PC-3 (cell line): ENCODE measurements at regions not wholly inside any gene's neighbourhood (a gene's known extent, or its start where the extent isn't known, plus 50 kb on each side); places are given as distances from the start of the nearest gene placed in this dataset.

Source experiments
- ATAC-seq: fragments of 200-7000 bp; cut with Tn5 transposase; 2 replicates; pipeline ENCODE4 v1.9.1; 2020; ENCODE audit warnings: mild to moderate bottlenecking, moderate library complexity
- BruUV-seq: library from RNA; stranded (reverse); fragments of 400-500 nt; replicated peaks from 2 replicates; lab custom pipeline; 2021; lab: Mats Ljungman, UMichigan
- CTCF ChIA-PET: fragments of 300-600 bp; sonication (Branson Sonifier 250); formaldehyde crosslinking; loops from one replicate; lab custom pipeline; 2022; ENCODE audit warnings: antibody characterized with exemption; lab: Charles Lee
- POLR2A ChIA-PET: fragments of 300-600 bp; sonication (Branson Sonifier 250); formaldehyde crosslinking; loops from one replicate; lab custom pipeline; 2022; ENCODE audit warnings: antibody characterized with exemption; ENCODE audit not compliant: unreplicated experiment; lab: Charles Lee
- DNase-seq: peaks from one replicate; pipeline ENCODE4 v3.0.0-alpha.2; 2015
- H2AFZ ChIP-seq: fragments of 300-600 bp; sonication (generic); 2 replicates; pipeline ENCODE4 v1.6.0; 2016; ENCODE audit warnings: antibody characterized with exemption, low read length
- H3F3A ChIP-seq: fragments of 300-600 bp; sonication (generic); one replicate; pipeline ENCODE4 v1.6.0; 2017; ENCODE audit warnings: antibody characterized with exemption, low read length, control low read depth, mild to moderate bottlenecking; ENCODE audit not compliant: unreplicated experiment
- H3K27ac ChIP-seq: fragments of 300-600 bp; sonication (generic); 2 replicates; pipeline ENCODE4 v1.5.1; 2016; ENCODE audit warnings: mild to moderate bottlenecking, low read length
- H3K27me3 ChIP-seq: fragments of 300-600 bp; sonication (generic); 2 replicates; pipeline ENCODE4 v1.6.1; 2016; ENCODE audit warnings: low read length, mixed read lengths
- H3K36me3 ChIP-seq: fragments of 300-600 bp; sonication (generic); 2 replicates; pipeline ENCODE4 v1.6.1; 2016; ENCODE audit warnings: low read depth, mixed run types, low read length, mixed read lengths
- H3K4me1 ChIP-seq: fragments of 300-600 bp; sonication (generic); 2 replicates; pipeline ENCODE4 v1.5.1; 2016; ENCODE audit warnings: low read length; ENCODE audit not compliant: insufficient read depth
- H3K4me2 ChIP-seq: fragments of 300-600 bp; sonication (generic); 2 replicates; pipeline ENCODE4 v1.6.0; 2016; ENCODE audit warnings: low read length
- H3K4me3 ChIP-seq: fragments of 300-600 bp; sonication (generic); 2 replicates; pipeline ENCODE4 v1.5.1; 2016; ENCODE audit warnings: mild to moderate bottlenecking, low read length, mixed read lengths
- H3K79me2 ChIP-seq: fragments of 300-600 bp; sonication (generic); 2 replicates; pipeline ENCODE4 v1.6.1; 2017; ENCODE audit warnings: low read length, mixed read lengths
- H3K9ac ChIP-seq: fragments of 300-600 bp; sonication (generic); 2 replicates; pipeline ENCODE4 v1.6.0; 2016; ENCODE audit warnings: mild to moderate bottlenecking, low read length
- H3K9me2 ChIP-seq: fragments of 300-600 bp; sonication (generic); replicated peaks from 2 replicates; pipeline ENCODE4 v1.6.1; 2016; ENCODE audit warnings: mixed run types, low read length, mixed read lengths
- H3K9me3 ChIP-seq: fragments of 300-600 bp; sonication (generic); 2 replicates; pipeline ENCODE4 v1.6.1; 2016; ENCODE audit warnings: low read length, mixed read lengths
- H4K20me1 ChIP-seq: fragments of 300-600 bp; sonication (generic); 2 replicates; pipeline ENCODE4 v1.6.1; 2016; ENCODE audit warnings: low read length, mixed read lengths
- EZH2 ChIP-seq: fragments of 300-600 bp; sonication (generic); IDR thresholded peaks from one replicate; pipeline ENCODE4 v1.6.1; 2017; ENCODE audit warnings: antibody characterized with exemption, mild to moderate bottlenecking, low read length; ENCODE audit not compliant: unreplicated experiment
- EZH2phosphoT487 ChIP-seq: fragments of 300-600 bp; sonication (generic); IDR thresholded peaks from 2 replicates; pipeline ENCODE4 v1.6.1; 2018; ENCODE audit warnings: mild to moderate bottlenecking, antibody characterized with exemption, low read length, borderline replicate concordance
- intact Hi-C: fragments of 100-400 bp; cut with micrococcal nuclease; formaldehyde crosslinking; loops from 2 replicates; pipeline ENCODE4 v1.9.0; 2023
- TF ChIP-seq, protein P1 (sequence below): fragments of 300-600 bp; sonication (generic); conservative IDR thresholded peaks from 2 replicates; pipeline ENCODE4 v1.5.1; 2017; ENCODE audit warnings: antibody characterized with exemption, low read depth, mild to moderate bottlenecking, low read length

- no TSS peak for BruUV-seq
- no peak overlapping the region for H3K9ac ChIP-seq
- no peak overlapping the region for H2AFZ ChIP-seq
- H3K27ac ChIP-seq = no peak overlapping the region
- ATAC-seq = no peak
- no peaks in the 10 kb centered on the region for H3K4me1 ChIP-seq
- POLR2A ChIA-PET = no interaction called here
- H3K4me3 ChIP-seq = no peak overlapping the region
- H3F3A ChIP-seq = no peaks in the 10 kb centered on the region
- no peaks in the 10 kb centered on the region for H3K27me3 ChIP-seq
- no peaks in the 10 kb centered on the region for H4K20me1 ChIP-seq
- H3K4me2 ChIP-seq = no peak overlapping the region
- CTCF ChIA-PET = no interaction called here
- no peaks in the 10 kb centered on the region for H3K36me3 ChIP-seq
- no peaks in the 10 kb centered on the region for H3K9me2 ChIP-seq
- TF ChIP-seq EZH2phosphoT487 (no peak), EZH2 (no peak)
- TF ChIP-seq, protein P1, sequence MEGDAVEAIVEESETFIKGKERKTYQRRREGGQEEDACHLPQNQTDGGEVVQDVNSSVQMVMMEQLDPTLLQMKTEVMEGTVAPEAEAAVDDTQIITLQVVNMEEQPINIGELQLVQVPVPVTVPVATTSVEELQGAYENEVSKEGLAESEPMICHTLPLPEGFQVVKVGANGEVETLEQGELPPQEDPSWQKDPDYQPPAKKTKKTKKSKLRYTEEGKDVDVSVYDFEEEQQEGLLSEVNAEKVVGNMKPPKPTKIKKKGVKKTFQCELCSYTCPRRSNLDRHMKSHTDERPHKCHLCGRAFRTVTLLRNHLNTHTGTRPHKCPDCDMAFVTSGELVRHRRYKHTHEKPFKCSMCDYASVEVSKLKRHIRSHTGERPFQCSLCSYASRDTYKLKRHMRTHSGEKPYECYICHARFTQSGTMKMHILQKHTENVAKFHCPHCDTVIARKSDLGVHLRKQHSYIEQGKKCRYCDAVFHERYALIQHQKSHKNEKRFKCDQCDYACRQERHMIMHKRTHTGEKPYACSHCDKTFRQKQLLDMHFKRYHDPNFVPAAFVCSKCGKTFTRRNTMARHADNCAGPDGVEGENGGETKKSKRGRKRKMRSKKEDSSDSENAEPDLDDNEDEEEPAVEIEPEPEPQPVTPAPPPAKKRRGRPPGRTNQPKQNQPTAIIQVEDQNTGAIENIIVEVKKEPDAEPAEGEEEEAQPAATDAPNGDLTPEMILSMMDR = no peak
- intact Hi-C loops = loop anchor here (5.0 kb wide), 1 partner anchor 208 kb away; no protein-coding TSS in a partner anchor
- no peaks in the 10 kb centered on the region for H3K9me3 ChIP-seq
- no peaks in the 10 kb centered on the region for H3K79me2 ChIP-seq
- DNase-seq = no peak
These were observed 541.0 kb downstream of the PLOD2 start for GRCh38 chr3:145620002-145620401.

- H3K4me3 ChIP-seq = no peak overlapping the region
- no peaks in the 10 kb centered on the region for H3K79me2 ChIP-seq
- no peak overlapping the region for H3K4me2 ChIP-seq
- no peak for TF ChIP-seq EZH2
- TF ChIP-seq EZH2phosphoT487 = no peak
- TF ChIP-seq, protein P1 = no peak
- CTCF ChIA-PET = no interaction called here
- H3K36me3 ChIP-seq = no peaks in the 10 kb centered on the region
- no peaks in the 10 kb centered on the region for H3F3A ChIP-seq
- H3K4me1 ChIP-seq = no peaks in the 10 kb centered on the region
- no peaks in the 10 kb centered on the region for H4K20me1 ChIP-seq
- no peak overlapping the region for H3K9ac ChIP-seq
- no TSS peak for BruUV-seq
- H3K9me2 ChIP-seq = no peaks in the 10 kb centered on the region
- POLR2A ChIA-PET = no interaction called here
- ATAC-seq (no peak), DNase-seq (no peak)
- H3K27me3 ChIP-seq = no peaks in the 10 kb centered on the region
- H3K9me3 ChIP-seq = no peaks in the 10 kb centered on the region
- intact Hi-C loops = loop anchor here (5.0 kb wide), 1 partner anchor 208 kb away; no protein-coding TSS in a partner anchor
- H2AFZ ChIP-seq = no peak overlapping the region
- H3K27ac ChIP-seq = no peak overlapping the region
These were observed 540.5 kb downstream of the PLOD2 start for GRCh38 chr3:145620486-145620885.

- no peak overlapping the region for H2AFZ ChIP-seq
- POLR2A ChIA-PET = no interaction called here
- TF ChIP-seq EZH2phosphoT487 (no peak), EZH2 (no peak)
- TF ChIP-seq, protein P1 = no peak
- no peak overlapping the region for H3K4me3 ChIP-seq
- H3K79me2 ChIP-seq = no peaks in the 10 kb centered on the region
- no peak overlapping the region for H3K27ac ChIP-seq
- no peaks in the 10 kb centered on the region for H3K9me2 ChIP-seq
- H3K4me1 ChIP-seq = no peaks in the 10 kb centered on the region
- intact Hi-C loops = loop anchor here (5.0 kb wide), 1 partner anchor 211 kb away; no protein-coding TSS in a partner anchor
- H3K4me2 ChIP-seq = no peak overlapping the region
- no peaks in the 10 kb centered on the region for H3K36me3 ChIP-seq
- no peaks in the 10 kb centered on the region for H4K20me1 ChIP-seq
- BruUV-seq = no TSS peak
- CTCF ChIA-PET = no interaction called here
- no peak overlapping the region for H3K9ac ChIP-seq
- H3K27me3 ChIP-seq = no peaks in the 10 kb centered on the region
- no peaks in the 10 kb centered on the region for H3F3A ChIP-seq
- H3K9me3 ChIP-seq = no peaks in the 10 kb centered on the region
- DNase-seq = peak; percentile 30
- ATAC-seq = peak; percentile 85
These were observed 537.6 kb downstream of the PLOD2 start for GRCh38 chr3:145623349-145623748.
